Epithelial cell of proximal tubule (primary cell): ENCODE measurements at regions not wholly inside any gene's neighbourhood (a gene's known extent, or its start where the extent isn't known, plus 50 kb on each side); places are given as distances from the start of the nearest gene placed in this dataset.
A peak's percentile ranks its signal among the peaks of the same experiment; 100 is the strongest.

Experiments used
- DNase-seq: peaks from one replicate; pipeline ENCODE4 v3.0.0-alpha.2; 2011; ENCODE audit warnings: low read depth
- H3K4me3 ChIP-seq: 2 replicates; pipeline ENCODE4 v1.5.1; 2011; ENCODE audit warnings: low read depth, mild to moderate bottlenecking, low read length
- CTCF ChIP-seq: conservative IDR thresholded peaks from 2 replicates; pipeline ENCODE4 v1.5.1; 2012; ENCODE audit warnings: low read depth, mild to moderate bottlenecking, low read length

- DNase-seq, result no peak
- no peak for TF ChIP-seq CTCF
- no peak overlapping the region for H3K4me3 ChIP-seq
Observed at GRCh38 chr11:130766650-130767565, 149.4 kb downstream of the SNX19 start.

GRCh38 chr11:130769782-130770535 is 146.3 kb downstream of the SNX19 start:
- H3K4me3 ChIP-seq, result no peak overlapping the region
- no peak for TF ChIP-seq CTCF
- no peak for DNase-seq

- DNase-seq, result no peak
- TF ChIP-seq CTCF, result no peak
- H3K4me3 ChIP-seq, result no peak overlapping the region
Observed at GRCh38 chr11:130771708-130772107, 144.6 kb downstream of the SNX19 start.

- no peak for TF ChIP-seq CTCF
- no peak overlapping the region for H3K4me3 ChIP-seq
- peak; percentile 88 for DNase-seq
Observed at GRCh38 chr11:130772266-130773227, 143.7 kb downstream of the SNX19 start.

- no peak overlapping the region for H3K4me3 ChIP-seq
- DNase-seq, result no peak
- no peak for TF ChIP-seq CTCF
Observed at GRCh38 chr11:130773244-130773820, 142.9 kb downstream of the SNX19 start.

GRCh38 chr11:130774703-130775102 is 141.6 kb downstream of the SNX19 start:
- DNase-seq, result no peak
- TF ChIP-seq CTCF, result no peak
- no peak overlapping the region for H3K4me3 ChIP-seq
